K562 (cell line): ENCODE measurements at regions not wholly inside any gene's neighbourhood (a gene's known extent, or its start where the extent isn't known, plus 50 kb on each side); places are given as distances from the start of the nearest gene placed in this dataset.
"Not testable (repeated sequence)": the region's sequence is repeated elsewhere in the genome, so short reads cannot be mapped to it uniquely, and the experiment has no call there.

ENCODE experiments used
- ATAC-seq: fragments of 200-7000 bp; cut with Tn5 transposase; 3 replicates; pipeline ENCODE4 v1.9.1; 2020; ENCODE audit warnings: moderate library complexity
- BruUV-seq: library from RNA; stranded (reverse); fragments of 400-500 nt; replicated peaks from 2 replicates; lab custom pipeline; 2021; lab: Mats Ljungman, UMichigan
- CTCF ChIA-PET: fragments of 300-600 bp; formaldehyde crosslinking; extraction: SDS; loops from one replicate; lab custom pipeline; 2021; ENCODE audit warnings: low intra/inter-chr PET ratio; lab: Yijun Ruan, JAX
- POLR2A ChIA-PET: fragments of 300-600, 350-650 bp; sonication (Branson Sonifier 250); formaldehyde crosslinking; extraction: SDS; loops from one replicate; lab custom pipeline; 2021; ENCODE audit warnings: antibody characterized with exemption, inconsistent platforms; lab: Yijun Ruan, JAX
- DNase-seq, 4 experiments: peaks; one replicate each; pipeline versions ENCODE4 v3.0.0 to v3.0.0-alpha.2; 2011 to 2018; ENCODE audit warnings: low spot score in 3 of 4, mixed read lengths in 3 of 4; ENCODE audit errors: extremely low read depth in 1 of 4
- FAIRE-seq: peaks from 2 replicates; lab custom pipeline; 2011; peaks lifted over from hg19 to GRCh38; lab: Jason Lieb, UNC
- H2AFZ ChIP-seq: 2 replicates; pipeline ENCODE4 v1.6.0; 2011; ENCODE audit warnings: low read depth, low read length, control low read depth, inconsistent platforms
- H3K27ac ChIP-seq: fragments of 200-600 bp; 3 replicates; pipeline ENCODE4 v1.8.0; 2011; ENCODE audit warnings: low read depth, mild to moderate bottlenecking, control low read depth, inconsistent platforms, low read length, moderate library complexity, mixed read lengths; ENCODE audit errors: extremely low read depth
- H3K27me3 ChIP-seq, 2 experiments: fragments of 300-600 bp in 1 of 2; 2 replicates in 1 of 2; 3 replicates in 1 of 2; pipeline versions ENCODE4 v1.6.0 to v1.8.0; 2011; ENCODE audit warnings: inconsistent platforms in 2 of 2, low read length in 2 of 2, mild to moderate bottlenecking in 1 of 2, mixed read lengths in 1 of 2, moderate library complexity in 1 of 2; ENCODE audit not compliant: control insufficient read depth in 2 of 2, insufficient read depth in 2 of 2
- H3K36me3 ChIP-seq: fragments of 300-600 bp; 3 replicates; pipeline ENCODE4 v1.8.0; 2011; ENCODE audit warnings: mild to moderate bottlenecking, low read length, inconsistent platforms; ENCODE audit not compliant: control insufficient read depth, insufficient read depth
- H3K4me1 ChIP-seq, 2 experiments: fragments of 200-600 bp in 1 of 2; replicated peaks in 1 of 2; 2 replicates in 1 of 2; 3 replicates in 1 of 2; pipeline versions ENCODE4 v1.5.1 to v1.8.0; 2011; ENCODE audit warnings: inconsistent platforms in 2 of 2, low read length in 2 of 2, mild to moderate bottlenecking in 1 of 2, mixed read lengths in 1 of 2, moderate library complexity in 1 of 2; ENCODE audit not compliant: control insufficient read depth in 2 of 2, insufficient read depth in 2 of 2
- H3K4me2 ChIP-seq: 2 replicates; pipeline ENCODE4 v1.6.1; 2011; ENCODE audit warnings: low read length, control low read depth, inconsistent platforms, mixed read lengths; ENCODE audit not compliant: insufficient read depth
- H3K4me3 ChIP-seq: fragments of 200-600 bp; sonication (generic), shearing (Covaris generic); 2 replicates; pipeline ENCODE4 v1.5.1; 2016; ENCODE audit warnings: control low read depth, inconsistent platforms
- H3K79me2 ChIP-seq: fragments of 200-600 bp; 3 replicates; pipeline ENCODE4 v1.8.0; 2011; ENCODE audit warnings: low read length, inconsistent platforms; ENCODE audit not compliant: control insufficient read depth, insufficient read depth
- H3K9ac ChIP-seq, 2 experiments: 2 replicates each; pipeline versions ENCODE4 v1.6.0 to v1.6.1; 2011; ENCODE audit warnings: low read depth in 2 of 2, low read length in 2 of 2, control low read depth in 1 of 2, inconsistent platforms in 1 of 2, mild to moderate bottlenecking in 1 of 2, mixed read lengths in 1 of 2; ENCODE audit not compliant: insufficient read depth in 1 of 2
- H3K9me1 ChIP-seq: one replicate; pipeline ENCODE4 v1.6.0; 2011; ENCODE audit warnings: inconsistent platforms, mild to moderate bottlenecking, low read length, moderate library complexity; ENCODE audit not compliant: control insufficient read depth, insufficient read depth
- H3K9me3 ChIP-seq: replicated peaks from 2 replicates; pipeline ENCODE4 v1.5.1; 2011; ENCODE audit warnings: low read depth, low read length, inconsistent platforms; ENCODE audit not compliant: control insufficient read depth, insufficient read depth
- H4K20me1 ChIP-seq: replicated peaks from 2 replicates; pipeline ENCODE4 v1.6.1; 2011; ENCODE audit warnings: low read length, inconsistent platforms, mixed read lengths; ENCODE audit not compliant: control insufficient read depth, insufficient read depth
- SAFB ChIP-seq: fragments of 200-400 bp; formaldehyde crosslinking; IDR thresholded peaks from 2 replicates; pipeline ENCODE4 v1.6.1; 2017; ENCODE audit warnings: low read depth, low read length, borderline replicate concordance
- U2AF1 ChIP-seq: fragments of 200-400 bp; formaldehyde crosslinking; optimal IDR thresholded peaks from 2 replicates; pipeline ENCODE3; 2017; ENCODE audit warnings: mild to moderate bottlenecking, low read depth, low read length, moderate library complexity
- ZC3H4 ChIP-seq: sonication (generic); formaldehyde crosslinking; IDR thresholded peaks from 2 replicates; pipeline ENCODE4 v1.9.0; 2021; ENCODE audit warnings: missing genetic modification reagents, borderline replicate concordance
- WGBS: fragments of 100-300 bp; shearing (Covaris generic); methylation state at CpG from one replicate; pipeline ENCODE4 v1.1.6; 2016; ENCODE audit warnings: low coverage, mixed read lengths; ENCODE audit not compliant: insufficient coverage; ENCODE audit errors: missing lambda C conversion rate; 5-methylcytosine and 5-hydroxymethylcytosine counted together
- in situ Hi-C: fragments of 300-500 bp; cut with MboI; formaldehyde crosslinking; loops from 4 replicates; pipeline ENCODE4 v1.15.0; 2018; ENCODE audit warnings: inconsistent platforms, mixed read lengths
- intact Hi-C: fragments of 100-400 bp; cut with micrococcal nuclease; formaldehyde crosslinking; loops from 2 replicates; pipeline ENCODE4 v1.14.2; 2022
- TF ChIP-seq, protein P1 (sequence below), 3 experiments: IDR thresholded peaks in 2 of 3; conservative IDR thresholded peaks in 1 of 3; 2 replicates each; pipeline ENCODE4 v1.5.1; 2011 to 2012; ENCODE audit warnings: low read length in 3 of 3, mild to moderate bottlenecking in 3 of 3, control low read depth in 2 of 3, improper control_type of control experiment in 1 of 3, inconsistent platforms in 1 of 3, low read depth in 1 of 3, mixed read lengths in 1 of 3, moderate library complexity in 1 of 3; ENCODE audit not compliant: insufficient read depth in 2 of 3
- TF ChIP-seq, protein P2 (sequence below): fragments of 450-650 bp; IDR thresholded peaks from 2 replicates; pipeline ENCODE4 v1.6.1; 2017; ENCODE audit warnings: mild to moderate bottlenecking, moderate library complexity

DNA sequence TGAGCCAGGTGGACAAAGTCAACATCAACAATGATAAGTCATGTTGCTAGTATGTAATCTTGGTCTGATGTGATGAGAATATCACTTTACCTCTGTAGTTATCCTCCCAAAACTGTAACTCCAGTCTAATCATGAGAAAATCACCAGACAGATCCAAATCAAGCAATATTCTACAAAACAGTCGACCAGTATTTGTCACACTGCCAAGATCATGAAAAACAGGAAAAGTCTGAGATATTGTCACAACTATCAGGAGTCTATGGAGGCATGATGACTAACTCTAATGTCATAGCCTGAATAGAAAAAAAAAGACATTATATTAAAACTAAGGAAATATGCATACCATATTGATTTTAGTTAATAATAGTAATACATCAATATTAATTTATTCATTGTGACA, 1883.3 kb upstream of the CELF4 start (continued):
- TF ChIP-seq, protein P1, sequence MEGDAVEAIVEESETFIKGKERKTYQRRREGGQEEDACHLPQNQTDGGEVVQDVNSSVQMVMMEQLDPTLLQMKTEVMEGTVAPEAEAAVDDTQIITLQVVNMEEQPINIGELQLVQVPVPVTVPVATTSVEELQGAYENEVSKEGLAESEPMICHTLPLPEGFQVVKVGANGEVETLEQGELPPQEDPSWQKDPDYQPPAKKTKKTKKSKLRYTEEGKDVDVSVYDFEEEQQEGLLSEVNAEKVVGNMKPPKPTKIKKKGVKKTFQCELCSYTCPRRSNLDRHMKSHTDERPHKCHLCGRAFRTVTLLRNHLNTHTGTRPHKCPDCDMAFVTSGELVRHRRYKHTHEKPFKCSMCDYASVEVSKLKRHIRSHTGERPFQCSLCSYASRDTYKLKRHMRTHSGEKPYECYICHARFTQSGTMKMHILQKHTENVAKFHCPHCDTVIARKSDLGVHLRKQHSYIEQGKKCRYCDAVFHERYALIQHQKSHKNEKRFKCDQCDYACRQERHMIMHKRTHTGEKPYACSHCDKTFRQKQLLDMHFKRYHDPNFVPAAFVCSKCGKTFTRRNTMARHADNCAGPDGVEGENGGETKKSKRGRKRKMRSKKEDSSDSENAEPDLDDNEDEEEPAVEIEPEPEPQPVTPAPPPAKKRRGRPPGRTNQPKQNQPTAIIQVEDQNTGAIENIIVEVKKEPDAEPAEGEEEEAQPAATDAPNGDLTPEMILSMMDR (IDR thresholded peaks at IDR 0.05 in 2 of 3, conservative IDR thresholded peaks at IDR 0.05 in 1 of 3; ENCODE audit: insufficient read depth in 2 of 3, low read depth in 1 of 3, low read length in 3 of 3): no peak
- TF ChIP-seq ZC3H4: no peak
- TF ChIP-seq SAFB: no peak
- TF ChIP-seq, protein P2, sequence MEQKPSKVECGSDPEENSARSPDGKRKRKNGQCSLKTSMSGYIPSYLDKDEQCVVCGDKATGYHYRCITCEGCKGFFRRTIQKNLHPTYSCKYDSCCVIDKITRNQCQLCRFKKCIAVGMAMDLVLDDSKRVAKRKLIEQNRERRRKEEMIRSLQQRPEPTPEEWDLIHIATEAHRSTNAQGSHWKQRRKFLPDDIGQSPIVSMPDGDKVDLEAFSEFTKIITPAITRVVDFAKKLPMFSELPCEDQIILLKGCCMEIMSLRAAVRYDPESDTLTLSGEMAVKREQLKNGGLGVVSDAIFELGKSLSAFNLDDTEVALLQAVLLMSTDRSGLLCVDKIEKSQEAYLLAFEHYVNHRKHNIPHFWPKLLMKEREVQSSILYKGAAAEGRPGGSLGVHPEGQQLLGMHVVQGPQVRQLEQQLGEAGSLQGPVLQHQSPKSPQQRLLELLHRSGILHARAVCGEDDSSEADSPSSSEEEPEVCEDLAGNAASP: no peak
- no peak for TF ChIP-seq U2AF1

DNA sequence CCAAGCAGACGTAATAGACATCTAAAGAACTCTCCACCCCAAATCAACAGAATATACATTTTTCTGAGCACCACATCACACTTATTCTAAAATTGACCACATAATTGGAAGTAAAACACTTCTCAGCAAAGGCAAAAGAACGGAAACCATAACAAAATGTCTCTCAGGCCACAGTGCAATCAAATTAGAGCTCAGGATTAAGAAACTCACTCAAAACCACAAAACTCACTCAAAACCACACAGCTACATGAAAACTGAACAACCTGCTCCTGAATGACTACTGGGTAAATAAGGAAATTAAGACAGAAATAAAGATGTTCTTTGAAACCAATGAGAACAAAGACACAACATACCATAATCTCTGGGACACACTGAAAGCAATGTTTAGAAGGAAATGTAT, 1879.4 kb upstream of the CELF4 start:
- BruUV-seq, intact Hi-C loops, in situ Hi-C loops: not testable (repeated sequence)

More for the DNA sequence above, 1879.4 kb upstream of the CELF4 start:
- H4K20me1 ChIP-seq, H3K9ac ChIP-seq, H3K9me3 ChIP-seq, H2AFZ ChIP-seq, H3K4me2 ChIP-seq, H3K27me3 ChIP-seq, H3K4me1 ChIP-seq, FAIRE-seq, DNase-seq, H3K4me3 ChIP-seq, H3K36me3 ChIP-seq, POLR2A ChIA-PET, H3K27ac ChIP-seq, ATAC-seq, CTCF ChIA-PET, H3K9me1 ChIP-seq, H3K79me2 ChIP-seq: not testable (repeated sequence)
- 0% methylated on average over 2 of the region's 2 CpGs for WGBS
